HL-60 (cell line): ENCODE measurements at regions not wholly inside any gene's neighbourhood (a gene's known extent, or its start where the extent isn't known, plus 50 kb on each side); places are given as distances from the start of the nearest gene placed in this dataset.

Source experiments
- GABPA ChIP-seq: IDR thresholded peaks from 2 replicates; pipeline ENCODE4 v1.6.1; 2012; ENCODE audit warnings: low read depth
- POLR2AphosphoS5 ChIP-seq: IDR thresholded peaks from 2 replicates; pipeline ENCODE4 v1.6.1; 2012; ENCODE audit warnings: low read depth
- SPI1 ChIP-seq: IDR thresholded peaks from 2 replicates; pipeline ENCODE4 v1.6.1; 2012; ENCODE audit warnings: low read depth, mild to moderate bottlenecking, borderline replicate concordance
- TF ChIP-seq, protein P1 (sequence below): IDR thresholded peaks from one replicate; pipeline ENCODE4 v1.5.1; 2011; ENCODE audit warnings: low read length, control low read depth, inconsistent platforms; ENCODE audit not compliant: insufficient read depth

DNA sequence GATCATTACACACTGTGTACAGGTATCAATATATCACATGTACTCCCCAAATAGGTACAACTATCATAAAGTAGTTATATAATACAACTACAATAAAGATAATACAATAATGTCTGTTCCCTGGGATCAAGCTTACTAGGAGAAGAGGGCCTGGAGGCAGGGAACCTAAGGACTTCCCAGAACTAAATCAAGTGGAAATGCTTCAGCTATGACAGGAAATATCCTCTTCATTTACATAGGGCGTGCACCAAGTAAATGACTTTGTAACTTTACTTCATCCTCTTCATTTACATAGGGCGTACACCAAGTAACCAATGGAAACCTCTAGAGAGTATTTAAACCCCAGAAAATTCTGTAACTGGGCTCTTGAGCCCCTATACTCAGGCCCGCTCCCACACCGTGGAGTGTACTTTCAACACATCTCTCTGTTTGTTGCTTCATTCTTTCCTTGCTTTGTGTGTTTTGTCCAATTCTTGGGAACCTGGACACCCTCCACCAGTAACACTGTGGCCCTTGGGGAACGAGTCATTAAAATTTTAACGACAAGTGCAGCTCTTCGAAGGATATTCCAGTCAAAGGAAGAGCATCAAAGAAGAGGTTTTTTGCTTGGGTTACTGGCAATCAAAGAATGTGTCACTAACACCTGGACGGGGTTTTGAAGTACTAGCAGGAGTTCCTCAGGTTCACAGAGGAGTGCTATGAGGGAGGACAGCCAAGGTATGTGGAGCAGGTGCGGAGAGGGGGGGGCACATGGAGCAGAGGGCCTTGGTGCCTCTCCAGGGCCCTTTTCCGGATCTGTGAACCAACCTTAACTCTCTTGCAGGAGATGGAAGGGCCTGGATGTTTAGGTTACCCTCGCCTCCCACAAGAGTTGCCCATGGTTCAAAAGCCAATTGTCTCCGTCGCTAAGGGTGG is 106.6 kb upstream of the DAP start:
- TF ChIP-seq, protein P1, sequence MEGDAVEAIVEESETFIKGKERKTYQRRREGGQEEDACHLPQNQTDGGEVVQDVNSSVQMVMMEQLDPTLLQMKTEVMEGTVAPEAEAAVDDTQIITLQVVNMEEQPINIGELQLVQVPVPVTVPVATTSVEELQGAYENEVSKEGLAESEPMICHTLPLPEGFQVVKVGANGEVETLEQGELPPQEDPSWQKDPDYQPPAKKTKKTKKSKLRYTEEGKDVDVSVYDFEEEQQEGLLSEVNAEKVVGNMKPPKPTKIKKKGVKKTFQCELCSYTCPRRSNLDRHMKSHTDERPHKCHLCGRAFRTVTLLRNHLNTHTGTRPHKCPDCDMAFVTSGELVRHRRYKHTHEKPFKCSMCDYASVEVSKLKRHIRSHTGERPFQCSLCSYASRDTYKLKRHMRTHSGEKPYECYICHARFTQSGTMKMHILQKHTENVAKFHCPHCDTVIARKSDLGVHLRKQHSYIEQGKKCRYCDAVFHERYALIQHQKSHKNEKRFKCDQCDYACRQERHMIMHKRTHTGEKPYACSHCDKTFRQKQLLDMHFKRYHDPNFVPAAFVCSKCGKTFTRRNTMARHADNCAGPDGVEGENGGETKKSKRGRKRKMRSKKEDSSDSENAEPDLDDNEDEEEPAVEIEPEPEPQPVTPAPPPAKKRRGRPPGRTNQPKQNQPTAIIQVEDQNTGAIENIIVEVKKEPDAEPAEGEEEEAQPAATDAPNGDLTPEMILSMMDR = no peak
- TF ChIP-seq POLR2AphosphoS5 = no peak
- no peak for TF ChIP-seq GABPA
- no peak for TF ChIP-seq SPI1
